ENCODE measurements at regions not wholly inside any gene's neighbourhood (a gene's known extent, or its start where the extent isn't known, plus 50 kb on each side); places are given as distances from the start of the nearest gene placed in this dataset.

DNA sequence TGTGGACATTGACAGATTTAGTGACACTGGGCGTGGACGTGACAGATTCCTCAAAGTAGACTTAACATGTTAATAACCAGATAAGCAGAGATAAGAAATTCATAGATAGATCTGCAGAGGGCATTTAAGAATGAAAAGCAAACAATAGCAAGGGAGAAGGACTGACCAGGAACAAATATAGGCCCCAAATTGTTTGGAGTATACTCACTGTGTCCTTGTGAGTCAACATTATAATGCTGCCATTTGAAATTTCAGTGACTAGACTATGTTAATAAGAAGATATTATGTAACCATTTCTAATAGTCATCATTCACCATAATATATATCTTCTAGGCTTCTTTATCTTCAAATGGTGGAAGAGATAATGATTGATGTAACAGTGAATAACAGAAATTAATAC lies 78.1 kb upstream of the SLC38A11 start:
- no peak for DNase-seq

DNA sequence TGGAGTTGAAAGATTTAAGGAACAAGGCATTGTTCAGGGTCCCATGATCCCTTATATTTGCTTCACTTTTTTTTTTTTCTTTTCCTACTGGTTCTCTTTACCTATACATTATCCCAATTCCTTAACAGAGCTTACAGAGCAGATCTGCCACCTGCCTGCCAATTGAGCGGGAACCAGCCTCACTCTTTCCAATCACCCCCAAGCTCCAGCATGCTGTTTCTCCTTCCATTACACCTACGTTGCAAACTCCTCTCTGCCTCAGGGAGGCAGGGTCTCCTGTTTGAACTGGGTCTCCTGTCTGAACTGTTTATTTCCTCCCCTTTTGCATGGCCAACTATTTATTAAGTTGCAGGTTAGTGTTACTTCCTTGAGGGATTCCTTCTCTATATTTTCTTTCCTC lies 77.2 kb upstream of the SLC38A11 start:
- DNase-seq: no peak

- DNase-seq: no peak
Observed at GRCh38 chr2:165024199-165024598, 68.9 kb upstream of the SLC38A11 start.

- DNase-seq: no peak
Observed at GRCh38 chr2:165022781-165023180, 67.5 kb upstream of the SLC38A11 start.

GRCh38 chr2:165017966-165018596 lies 62.8 kb upstream of the SLC38A11 start:
- DNase-seq: peak; percentile 68

DNA sequence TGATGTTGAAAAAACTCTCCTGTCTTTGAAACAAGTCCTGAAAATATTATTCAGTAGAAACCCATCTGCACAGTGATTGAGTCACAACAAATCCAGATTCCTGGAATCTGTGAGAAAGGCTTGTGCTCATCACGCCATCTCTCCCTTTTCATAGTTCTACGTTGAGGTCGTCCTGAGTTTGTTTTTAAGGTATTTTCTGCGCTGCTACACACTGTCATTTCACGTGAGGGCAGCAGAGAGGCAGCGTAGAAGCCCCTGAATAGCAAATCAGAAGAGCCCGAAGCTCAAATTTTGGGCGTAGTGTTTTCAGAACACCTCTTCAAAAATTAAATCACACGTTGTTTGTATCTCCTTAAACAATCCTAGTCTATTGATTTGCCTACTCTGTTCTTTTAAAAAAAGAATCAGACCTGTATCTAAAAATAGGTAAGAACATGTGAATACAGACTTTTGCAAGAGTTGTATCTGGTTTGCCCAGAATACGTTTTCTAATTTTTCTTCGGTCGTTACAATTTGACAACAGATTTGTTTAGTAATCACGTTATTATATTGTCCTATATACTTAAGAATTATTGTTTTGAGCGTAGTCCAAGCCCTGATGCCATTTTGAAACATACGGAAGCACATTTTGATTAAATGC lies 61.6 kb upstream of the SLC38A11 start:
- peak; percentile 76 for DNase-seq

DNA sequence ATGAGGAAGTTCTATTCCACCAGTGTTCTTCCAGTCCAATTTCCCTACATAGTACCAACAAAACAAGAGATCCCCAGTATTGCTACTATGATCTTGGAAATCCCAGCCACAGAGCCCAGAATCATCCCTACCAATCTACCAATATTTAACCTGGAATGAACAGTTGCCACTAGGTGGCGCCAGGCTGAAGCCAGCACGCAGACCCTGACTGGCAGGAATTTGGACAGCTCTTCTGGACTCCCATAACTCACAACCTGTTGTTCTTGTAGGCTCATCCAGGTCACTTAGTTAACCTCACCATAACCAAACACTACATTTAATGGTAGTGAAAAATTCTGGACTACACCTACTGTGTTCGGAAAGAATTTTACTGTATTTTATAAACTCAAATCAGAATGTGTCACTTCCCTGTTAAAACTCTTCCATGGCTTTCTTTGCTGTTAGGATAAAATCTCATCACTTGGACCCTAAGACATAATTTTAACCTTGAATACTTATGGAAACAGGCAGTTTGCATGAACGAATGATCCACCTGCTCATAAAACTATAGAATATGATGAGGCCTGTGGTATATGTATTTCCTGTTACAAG lies 59.8 kb upstream of the SLC38A11 start:
- peak; percentile 65 for DNase-seq

GRCh38 chr2:165013944-165014619 lies 58.8 kb upstream of the SLC38A11 start:
- no peak for DNase-seq

- DNase-seq: no peak
Observed at GRCh38 chr2:165011199-165011598, 55.9 kb upstream of the SLC38A11 start.

DNA sequence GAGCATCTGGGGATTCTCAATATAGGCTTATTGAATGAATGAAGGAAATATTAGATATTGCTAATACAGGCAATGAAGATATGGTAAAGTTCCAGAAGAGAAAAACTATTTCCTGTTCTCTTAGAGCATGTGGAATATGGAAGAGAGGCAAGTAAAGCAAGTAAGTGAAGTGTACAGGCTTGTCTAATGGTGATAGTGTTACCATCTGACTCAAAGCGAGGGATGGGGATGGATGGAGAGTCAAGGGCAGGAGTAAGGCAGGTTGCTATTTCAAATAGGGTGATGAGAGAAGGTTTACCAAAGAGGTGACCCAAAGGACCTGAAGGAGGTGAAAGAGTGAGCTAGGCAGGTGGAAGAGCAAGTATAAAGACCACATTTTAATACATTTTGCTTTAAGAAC lies 55.2 kb upstream of the SLC38A11 start:
- no peak for DNase-seq

GRCh38 chr2:165009466-165009865 lies 54.1 kb upstream of the SLC38A11 start:
- no peak for DNase-seq

GRCh38 chr2:165008730-165009315 lies 53.5 kb upstream of the SLC38A11 start:
- no peak for DNase-seq

DNA sequence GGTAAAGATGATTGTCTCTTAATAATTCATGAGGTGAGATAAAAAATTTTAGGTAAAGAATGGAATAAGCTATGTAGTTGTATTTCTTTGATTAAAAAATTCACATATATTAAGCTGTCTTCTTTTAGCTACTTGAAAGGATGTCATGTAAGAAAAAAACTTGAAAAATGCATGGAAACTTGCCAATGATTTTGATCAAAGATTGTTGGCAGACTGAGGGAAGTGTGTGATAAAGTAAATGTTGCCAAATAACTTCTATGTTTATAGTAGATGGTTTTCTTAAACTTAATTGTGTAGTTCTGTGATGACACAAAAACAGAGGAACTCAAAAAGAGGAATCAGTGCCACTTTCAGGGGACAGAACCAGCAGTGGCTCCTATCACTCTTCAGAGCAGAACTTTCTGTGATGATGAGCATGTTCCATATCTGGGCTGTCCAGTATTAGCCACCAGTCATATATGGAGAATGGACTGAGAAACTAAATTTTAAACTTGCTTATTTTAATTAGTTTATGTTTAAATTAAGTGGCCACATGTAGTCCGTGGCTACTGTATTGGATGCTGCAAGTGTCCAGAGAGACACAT lies 51.9 kb upstream of the SLC38A11 start:
- no peak for DNase-seq

All from NCI-H146 (cell line).